A172 (cell line): ENCODE measurements at regions not wholly inside any gene's neighbourhood (a gene's known extent, or its start where the extent isn't known, plus 50 kb on each side); places are given as distances from the start of the nearest gene placed in this dataset.

Source experiments
- DNase-seq: peaks from one replicate; pipeline ENCODE4 v3.0.0-alpha.2; 2015; ENCODE audit warnings: low spot score

GRCh38 chr4:180120068-180120467, 2123.1 kb upstream of the TENM3 start:
- DNase-seq = peak; percentile 9

GRCh38 chr4:180134091-180134866, 2108.9 kb upstream of the TENM3 start:
- peak; percentile 5 for DNase-seq

GRCh38 chr4:180141734-180142133, 2101.5 kb upstream of the TENM3 start:
- DNase-seq = no peak

GRCh38 chr4:180148737-180149136, 2094.5 kb upstream of the TENM3 start:
- no peak for DNase-seq

GRCh38 chr4:180150818-180151217, 2092.4 kb upstream of the TENM3 start:
- peak; percentile 7 for DNase-seq

GRCh38 chr4:180152831-180153230, 2090.4 kb upstream of the TENM3 start:
- DNase-seq = no peak

GRCh38 chr4:180153587-180153986, 2089.6 kb upstream of the TENM3 start:
- no peak for DNase-seq

- no peak for DNase-seq
Observed at GRCh38 chr4:180156684-180157083, 2086.5 kb upstream of the TENM3 start.

GRCh38 chr4:180160195-180160983, 2082.8 kb upstream of the TENM3 start:
- no peak for DNase-seq

- peak; percentile 85 for DNase-seq
Observed at GRCh38 chr4:180164799-180165198, 2078.4 kb upstream of the TENM3 start.

GRCh38 chr4:180169394-180169793, 2073.8 kb upstream of the TENM3 start:
- DNase-seq = no peak

- no peak for DNase-seq
Observed at GRCh38 chr4:180169966-180170365, 2073.2 kb upstream of the TENM3 start.

- DNase-seq = no peak
Observed at GRCh38 chr4:180179146-180179545, 2064.1 kb upstream of the TENM3 start.

- DNase-seq = no peak
Observed at GRCh38 chr4:180189666-180190065, 2053.5 kb upstream of the TENM3 start.

GRCh38 chr4:180190382-180190781, 2052.8 kb upstream of the TENM3 start:
- no peak for DNase-seq

- peak; percentile 2 for DNase-seq
Observed at GRCh38 chr4:180197471-180197870, 2045.7 kb upstream of the TENM3 start.

- DNase-seq = no peak
Observed at GRCh38 chr4:180203349-180203748, 2039.9 kb upstream of the TENM3 start.

GRCh38 chr4:180205276-180205675, 2037.9 kb upstream of the TENM3 start:
- no peak for DNase-seq

- no peak for DNase-seq
Observed at GRCh38 chr4:180207921-180208320, 2035.3 kb upstream of the TENM3 start.

GRCh38 chr4:180217070-180217469, 2026.1 kb upstream of the TENM3 start:
- no peak for DNase-seq

- no peak for DNase-seq
Observed at GRCh38 chr4:180219080-180219479, 2024.1 kb upstream of the TENM3 start.

GRCh38 chr4:180225977-180226376, 2017.2 kb upstream of the TENM3 start:
- no peak for DNase-seq

- no peak for DNase-seq
Observed at GRCh38 chr4:180234730-180235129, 2008.5 kb upstream of the TENM3 start.
